ENCODE measurements at regions not wholly inside any gene's neighbourhood (a gene's known extent, or its start where the extent isn't known, plus 50 kb on each side); places are given as distances from the start of the nearest gene placed in this dataset.

- WGBS, 2 donors: 75 to 90% methylated on average over 11 to 13 of the region's 14 CpGs
- H3K36me3 ChIP-seq: no peaks in the 10 kb centered on the region
Measured at GRCh38 chr10:130900441-130901160, 410.9 kb downstream of the TCERG1L start.

DNA sequence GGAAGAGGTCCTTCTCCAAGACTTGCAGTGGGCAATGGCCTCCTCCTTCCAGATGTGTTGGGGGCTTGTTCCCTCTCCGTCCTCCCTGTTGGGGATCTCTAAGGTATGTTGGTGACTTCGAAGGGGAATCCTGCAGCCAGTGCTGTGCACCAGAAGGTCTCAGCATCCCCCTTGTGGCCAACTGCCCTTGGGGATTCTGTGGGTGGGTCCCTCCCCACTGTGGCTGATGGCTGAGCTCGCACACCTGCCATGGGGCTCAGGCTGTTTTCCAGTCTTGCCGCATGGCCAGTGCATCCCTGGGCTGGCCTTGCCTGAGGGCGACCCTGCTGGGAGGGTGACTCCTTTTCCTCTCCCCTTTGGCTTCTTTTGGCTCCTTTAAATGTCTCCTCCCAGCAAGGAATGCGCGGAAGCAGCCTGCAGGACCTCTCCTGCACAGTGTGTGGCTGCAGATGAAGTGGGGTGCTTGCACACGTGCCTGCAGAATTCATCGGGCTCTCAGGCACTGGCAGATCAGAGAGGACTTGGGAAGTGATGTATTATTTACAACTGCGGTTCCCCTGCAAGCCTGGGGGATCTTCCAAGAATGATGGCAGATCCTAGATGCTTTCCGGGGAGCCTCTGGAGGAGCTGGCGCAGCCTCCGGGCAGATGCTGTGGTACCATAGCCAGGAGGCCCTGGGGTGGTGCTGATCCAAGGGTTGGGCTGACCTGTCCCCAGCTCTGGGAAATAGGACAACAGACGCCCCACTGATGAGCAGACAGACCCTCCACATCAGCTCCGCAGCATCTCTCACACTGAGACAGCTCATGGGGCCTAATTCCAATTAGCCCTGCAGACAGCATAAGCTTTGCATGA lies 410.0 kb downstream of the TCERG1L start:
- no peaks in the 10 kb centered on the region for H3K27me3 ChIP-seq
- H3K4me3 ChIP-seq: no peak overlapping the region
- no peaks in the 10 kb centered on the region for H3K4me1 ChIP-seq
- WGBS, 2 donors: 75 to 83% methylated on average over 8 to 15 of the region's 15 CpGs
- H3K9me3 ChIP-seq: no peaks in the 10 kb centered on the region
- no peak overlapping the region for H3K27ac ChIP-seq
- no peak for DNase-seq (ENCODE audit: low spot score in 2 of 2)
- TF ChIP-seq, protein P1, sequence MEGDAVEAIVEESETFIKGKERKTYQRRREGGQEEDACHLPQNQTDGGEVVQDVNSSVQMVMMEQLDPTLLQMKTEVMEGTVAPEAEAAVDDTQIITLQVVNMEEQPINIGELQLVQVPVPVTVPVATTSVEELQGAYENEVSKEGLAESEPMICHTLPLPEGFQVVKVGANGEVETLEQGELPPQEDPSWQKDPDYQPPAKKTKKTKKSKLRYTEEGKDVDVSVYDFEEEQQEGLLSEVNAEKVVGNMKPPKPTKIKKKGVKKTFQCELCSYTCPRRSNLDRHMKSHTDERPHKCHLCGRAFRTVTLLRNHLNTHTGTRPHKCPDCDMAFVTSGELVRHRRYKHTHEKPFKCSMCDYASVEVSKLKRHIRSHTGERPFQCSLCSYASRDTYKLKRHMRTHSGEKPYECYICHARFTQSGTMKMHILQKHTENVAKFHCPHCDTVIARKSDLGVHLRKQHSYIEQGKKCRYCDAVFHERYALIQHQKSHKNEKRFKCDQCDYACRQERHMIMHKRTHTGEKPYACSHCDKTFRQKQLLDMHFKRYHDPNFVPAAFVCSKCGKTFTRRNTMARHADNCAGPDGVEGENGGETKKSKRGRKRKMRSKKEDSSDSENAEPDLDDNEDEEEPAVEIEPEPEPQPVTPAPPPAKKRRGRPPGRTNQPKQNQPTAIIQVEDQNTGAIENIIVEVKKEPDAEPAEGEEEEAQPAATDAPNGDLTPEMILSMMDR (IDR thresholded peaks at IDR 0.05): no peak
- TF ChIP-seq POLR2A (IDR thresholded peaks at IDR 0.05) (no peak), EP300 (IDR thresholded peaks at IDR 0.05) (no peak)
- no peaks in the 10 kb centered on the region for H3K36me3 ChIP-seq

More at GRCh38 chr10:130900441-130901160, 410.9 kb downstream of the TCERG1L start:
- Histone ChIP-seq H3K27ac (no peak overlapping the region), H3K4me3 (no peak overlapping the region), H3K9me3 (no peaks in the 10 kb centered on the region), H3K27me3 (no peaks in the 10 kb centered on the region), H3K4me1 (no peaks in the 10 kb centered on the region)
- no peak for TF ChIP-seq POLR2A (IDR thresholded peaks at IDR 0.05)
- TF ChIP-seq, protein P1 (IDR thresholded peaks at IDR 0.05): no peak
- TF ChIP-seq EP300 (IDR thresholded peaks at IDR 0.05): no peak
- no peak for DNase-seq (ENCODE audit: low spot score in 2 of 2)

GRCh38 chr10:130902471-130902870 lies 409.1 kb downstream of the TCERG1L start:
- 64 to 68% methylated on average over 8 of the region's 8 CpGs for WGBS, 2 donors
- peak overlapping the region in 1 of 4 donors; percentile 20 for H3K27ac ChIP-seq
- no peak for DNase-seq (ENCODE audit: low spot score in 2 of 2)
- H3K9me3 ChIP-seq: no peaks in the 10 kb centered on the region
- no peaks in the 10 kb centered on the region for H3K27me3 ChIP-seq
- no peak for TF ChIP-seq POLR2A (IDR thresholded peaks at IDR 0.05)
- TF ChIP-seq, protein P1 (IDR thresholded peaks at IDR 0.05): no peak
- TF ChIP-seq EP300 (IDR thresholded peaks at IDR 0.05): peak in 1 of 2 donors; percentile 8
- no peaks in the 10 kb centered on the region for H3K4me1 ChIP-seq
- no peak overlapping the region for H3K4me3 ChIP-seq
- no peaks in the 10 kb centered on the region for H3K36me3 ChIP-seq

GRCh38 chr10:130902929-130903328 lies 408.6 kb downstream of the TCERG1L start:
- no peak for DNase-seq (ENCODE audit: low spot score in 2 of 2)

More at GRCh38 chr10:130902929-130903328, 408.6 kb downstream of the TCERG1L start:
- Histone ChIP-seq H3K4me3 (no peak overlapping the region), H3K4me1 (no peaks in the 10 kb centered on the region), H3K27ac (peak overlapping the region in 1 of 4 donors; percentile 20), H3K27me3 (no peaks in the 10 kb centered on the region), H3K9me3 (no peaks in the 10 kb centered on the region), H3K36me3 (no peaks in the 10 kb centered on the region)
- TF ChIP-seq POLR2A (IDR thresholded peaks at IDR 0.05): no peak
- TF ChIP-seq, protein P1 (IDR thresholded peaks at IDR 0.05): no peak
- no peak for TF ChIP-seq EP300 (IDR thresholded peaks at IDR 0.05)
- 67 to 73% methylated on average over 2 of the region's 2 CpGs for WGBS, 2 donors
